ENCODE measurements at regions not wholly inside any gene's neighbourhood (a gene's known extent, or its start where the extent isn't known, plus 50 kb on each side); places are given as distances from the start of the nearest gene placed in this dataset.
"Not testable (repeated sequence)": the region's sequence is repeated elsewhere in the genome, so short reads cannot be mapped to it uniquely, and the experiment has no call there.

DNA sequence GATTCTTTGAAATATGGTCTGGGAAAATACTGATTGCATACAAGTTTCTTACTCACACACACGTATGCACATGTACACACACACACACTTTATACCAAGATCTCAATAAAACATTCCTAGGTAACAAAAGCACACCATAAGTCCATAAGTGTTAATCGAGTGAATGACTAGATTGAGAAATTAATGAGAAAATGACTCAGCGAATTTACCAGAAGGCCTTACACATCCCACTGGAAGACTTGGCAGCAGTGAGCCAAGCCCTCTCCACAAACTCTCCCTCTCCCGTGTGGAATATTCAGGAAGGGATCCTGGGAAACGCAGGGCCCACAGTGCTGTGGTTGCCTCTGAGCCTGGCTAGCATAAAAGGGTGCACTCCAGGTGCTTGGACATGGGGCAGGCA, 227.2 kb downstream of the LY86 start:
- ATAC-seq: no peak
- no peak for DNase-seq

DNA sequence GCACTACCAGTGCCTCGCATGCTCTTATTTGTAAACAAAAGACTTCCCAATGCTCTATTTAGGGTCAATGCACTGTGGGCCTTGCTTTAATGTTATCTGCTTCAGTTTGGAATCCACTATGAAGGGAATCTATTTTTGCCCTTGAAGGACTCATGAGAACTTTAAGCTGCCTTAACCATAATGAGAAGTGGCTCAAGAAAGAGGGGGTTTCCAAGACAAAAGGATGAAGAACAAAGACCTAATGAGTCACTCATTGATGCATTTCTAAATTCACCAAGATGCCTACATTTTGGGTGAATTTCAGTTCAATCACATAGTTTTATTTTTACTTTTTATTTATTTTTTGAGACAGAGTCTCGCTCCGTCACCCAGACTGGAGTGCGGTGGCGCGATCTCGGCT, 228.2 kb downstream of the LY86 start:
- ATAC-seq (no peak), DNase-seq (no peak)

DNA sequence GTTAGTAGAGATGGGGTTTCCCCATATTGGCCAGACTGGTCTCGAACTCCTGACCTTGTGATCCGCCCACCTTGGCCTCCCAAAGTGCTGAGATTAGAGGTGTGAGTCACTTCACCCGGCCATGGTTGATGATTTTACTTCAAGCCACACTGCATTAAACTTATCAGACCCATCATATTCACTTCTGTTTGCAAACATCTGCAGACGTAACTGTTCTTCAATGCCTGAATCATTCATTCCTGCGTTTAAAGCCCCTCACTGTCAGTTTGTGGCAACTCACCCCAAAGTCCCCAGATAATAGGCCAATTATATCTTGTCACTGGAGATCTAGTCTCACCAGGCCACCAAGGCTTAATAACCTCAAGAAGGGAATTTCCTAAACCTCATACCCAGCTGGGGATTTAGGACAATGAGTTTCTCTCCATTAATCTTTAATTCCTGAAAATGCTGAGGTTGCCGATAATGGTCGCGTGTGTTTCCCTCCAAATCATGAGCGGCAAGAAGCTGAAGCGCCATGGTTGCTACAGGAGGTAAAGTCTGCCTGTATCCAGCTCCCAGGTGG, 229.6 kb downstream of the LY86 start:
- ATAC-seq: no peak
- no peak for DNase-seq

DNA sequence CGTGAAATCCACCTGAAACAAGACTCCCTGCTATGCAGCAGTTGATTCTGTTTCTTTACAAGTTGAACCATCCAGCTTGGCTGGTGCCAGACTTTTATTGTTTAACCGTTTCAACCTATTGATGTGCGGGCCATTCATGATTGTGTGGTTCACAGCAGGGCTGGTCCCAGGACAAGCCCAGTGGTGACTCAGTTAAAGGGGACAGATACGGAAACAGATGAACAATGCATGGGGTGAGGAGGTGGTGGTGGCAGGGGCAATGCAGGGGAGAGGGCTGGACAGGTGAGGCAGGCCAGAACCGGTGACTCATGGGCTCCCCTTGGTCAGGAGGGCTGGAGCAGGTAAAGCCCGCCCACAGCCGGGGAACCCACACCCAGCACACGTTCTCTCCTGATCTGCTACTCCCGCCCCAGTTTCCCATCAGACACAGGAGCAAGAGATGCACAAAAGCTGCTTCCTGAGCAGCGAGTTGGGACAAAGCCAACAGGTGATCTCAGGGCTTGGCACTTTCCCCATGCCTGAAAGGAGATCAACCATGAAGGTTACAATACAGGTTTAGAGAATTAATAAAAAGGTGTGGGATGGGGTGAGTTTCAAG, 232.2 kb downstream of the LY86 start:
- DNase-seq: no peak
- no peak for ATAC-seq

DNA sequence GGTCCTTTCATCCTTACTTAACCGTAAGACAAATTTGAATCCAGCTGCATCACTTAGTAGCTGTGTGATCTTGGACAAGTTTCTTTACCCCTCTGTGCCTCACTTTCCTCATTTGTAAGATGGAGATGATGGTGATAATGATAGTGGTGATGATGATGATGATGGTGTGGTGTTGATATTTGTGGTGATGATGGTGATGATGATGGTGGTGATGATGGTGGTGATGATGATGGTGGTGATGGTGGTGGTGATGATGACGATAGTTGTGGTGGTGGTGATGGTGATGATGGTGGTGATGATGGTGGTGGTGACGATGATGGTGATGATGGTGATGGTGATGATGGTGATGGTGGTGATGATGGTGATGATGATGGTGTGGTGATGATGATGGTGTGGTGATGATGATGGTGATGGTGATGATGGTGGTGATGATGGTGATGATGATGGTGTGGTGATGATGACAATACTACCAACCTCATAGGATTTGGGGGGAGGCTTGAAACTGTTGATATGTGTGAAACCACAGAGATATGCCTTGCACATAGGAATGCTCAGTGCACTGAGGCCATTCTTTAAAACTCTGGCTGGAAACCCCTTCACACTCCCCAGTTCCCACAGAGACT, 233.2 kb downstream of the LY86 start:
- DNase-seq (no peak), ATAC-seq (no peak)

DNA sequence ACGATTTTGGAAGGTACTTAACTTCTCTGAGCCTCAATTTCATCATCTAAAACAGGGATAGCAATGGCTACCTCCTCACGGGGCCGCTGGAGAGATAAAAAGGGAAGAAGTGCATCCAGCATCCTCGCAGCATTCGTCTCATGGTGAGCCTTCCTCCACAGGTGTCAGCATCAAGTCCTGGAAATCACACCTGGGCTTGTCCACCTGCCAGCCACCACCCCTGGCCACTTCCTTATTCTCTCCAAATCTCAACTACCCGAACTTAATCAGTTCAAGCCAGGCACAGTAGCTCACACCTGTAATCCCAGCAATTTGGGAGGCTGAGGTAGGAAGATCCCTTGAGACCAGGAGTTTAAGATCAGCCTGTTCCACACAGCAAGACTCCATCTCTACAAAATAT, 234.5 kb downstream of the LY86 start:
- ATAC-seq (no peak), DNase-seq (no peak)

DNA sequence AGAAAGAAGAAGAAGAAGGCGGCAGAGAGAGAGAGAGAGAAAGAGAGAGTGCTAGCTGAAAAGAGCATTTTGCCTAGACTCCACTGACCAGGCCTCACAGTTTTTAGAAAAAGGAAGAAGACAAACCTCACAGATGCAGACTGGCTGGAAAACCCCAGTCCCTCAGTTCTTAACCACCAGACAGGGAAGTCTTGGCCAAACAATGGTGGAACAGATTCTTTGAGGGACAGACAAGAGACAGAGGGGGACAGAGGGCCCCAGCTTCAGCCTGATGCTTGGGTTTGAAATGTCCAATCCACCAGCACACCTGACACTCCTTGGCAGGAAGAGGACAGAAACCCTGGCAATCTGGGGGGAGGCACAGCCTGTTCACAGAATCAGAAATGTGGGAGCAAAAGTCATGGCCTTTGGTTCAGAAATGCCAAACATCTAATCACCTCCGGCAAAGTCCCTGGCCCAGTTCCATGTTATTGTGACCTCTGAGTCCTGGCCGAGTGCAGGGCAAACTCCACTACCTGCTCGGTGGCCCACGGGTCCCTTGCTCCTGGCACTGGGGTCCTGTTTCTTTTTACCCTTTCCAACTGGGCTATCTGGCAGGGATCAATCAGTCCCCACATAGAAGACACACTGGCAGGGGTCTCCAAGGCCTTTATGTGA, 235.2 kb downstream of the LY86 start:
- ATAC-seq: no peak
- DNase-seq: no peak

DNA sequence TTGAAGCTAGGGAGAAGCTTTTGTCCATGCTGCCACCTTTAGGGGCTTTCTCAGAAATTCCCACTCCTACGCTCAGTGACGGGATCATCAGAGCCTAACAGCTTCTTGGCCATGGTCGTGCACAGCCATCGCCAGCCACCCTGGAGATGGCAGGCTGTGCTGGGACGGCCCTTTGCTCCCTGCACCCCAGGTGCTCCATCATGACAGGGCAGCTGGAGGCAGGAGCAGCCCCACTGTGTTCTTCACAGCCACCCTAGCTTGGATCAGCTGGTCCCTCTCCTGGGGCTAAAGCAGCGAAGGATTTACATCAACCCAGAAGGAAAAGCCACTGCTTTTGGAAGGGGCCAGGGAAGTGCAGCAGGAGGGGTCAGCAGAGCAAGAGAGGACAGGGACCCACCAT, 235.9 kb downstream of the LY86 start:
- no peak for DNase-seq
- no peak for ATAC-seq

DNA sequence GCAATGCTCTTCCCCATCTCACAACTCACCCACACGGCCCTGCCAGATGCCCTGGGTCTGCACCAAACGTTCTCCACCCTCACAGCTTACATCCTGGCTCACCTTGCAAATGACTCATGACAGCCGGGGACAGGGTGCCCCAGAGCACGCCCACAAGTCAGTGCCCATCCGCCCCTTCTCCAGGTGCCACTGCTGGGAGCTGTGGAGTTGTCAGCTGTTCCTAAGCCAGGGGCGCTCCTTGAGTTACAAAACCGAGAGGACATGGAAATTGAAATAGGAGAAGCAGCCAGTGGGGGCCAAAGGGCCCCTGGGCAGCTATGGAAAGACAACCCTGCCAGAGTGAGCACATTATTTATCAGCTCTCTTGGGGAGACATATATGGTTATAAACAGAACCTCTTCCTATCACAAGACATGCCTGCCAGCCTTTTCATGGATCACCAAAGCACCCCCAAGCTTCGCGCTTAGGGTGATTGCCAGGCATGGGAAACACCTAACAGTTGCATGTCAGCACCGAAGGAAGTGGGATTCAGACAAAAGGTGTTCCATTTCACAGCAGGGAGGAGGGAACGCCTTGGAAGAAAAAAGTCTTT, 236.8 kb downstream of the LY86 start:
- DNase-seq: no peak
- no peak for ATAC-seq

DNA sequence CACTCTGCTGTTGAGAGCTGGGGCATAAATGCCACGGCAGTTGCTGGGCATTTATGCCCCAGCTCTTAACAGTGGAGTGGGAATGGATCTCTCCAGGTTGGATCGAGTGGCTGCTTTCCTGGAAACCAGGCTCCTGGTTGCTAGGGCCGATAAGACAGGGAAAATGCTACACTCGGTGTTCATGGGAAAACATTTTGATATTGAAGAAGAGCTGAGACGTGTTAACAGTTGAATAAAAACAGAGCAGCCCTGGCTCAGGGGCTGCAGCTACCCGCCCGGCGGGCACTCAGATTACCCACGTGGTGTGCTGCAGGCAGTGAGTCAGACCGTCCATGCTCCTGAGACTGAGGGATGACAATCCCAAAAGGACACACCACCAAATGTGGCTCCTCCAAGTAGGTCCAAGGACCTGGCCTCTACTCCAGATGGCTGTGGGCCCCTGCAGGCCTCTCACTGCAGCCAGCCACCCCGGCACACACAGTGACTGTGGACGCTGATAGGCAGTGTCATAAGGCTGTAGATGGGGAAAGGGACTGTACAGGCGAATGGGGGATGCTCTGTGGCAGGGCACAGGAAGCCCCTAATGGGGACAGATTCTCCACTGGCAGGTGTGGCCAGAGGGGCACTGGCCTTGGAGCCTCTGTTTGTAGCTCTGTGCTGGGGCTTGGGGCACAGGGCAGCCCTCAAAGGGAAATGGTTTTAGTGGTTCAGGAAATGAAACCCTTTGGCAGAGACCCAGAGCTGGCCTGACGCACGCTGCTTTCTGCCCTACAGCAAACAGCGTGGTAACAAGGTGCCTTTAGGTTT, 237.8 kb downstream of the LY86 start:
- ATAC-seq: peak; percentile 71
- no peak for DNase-seq

DNA sequence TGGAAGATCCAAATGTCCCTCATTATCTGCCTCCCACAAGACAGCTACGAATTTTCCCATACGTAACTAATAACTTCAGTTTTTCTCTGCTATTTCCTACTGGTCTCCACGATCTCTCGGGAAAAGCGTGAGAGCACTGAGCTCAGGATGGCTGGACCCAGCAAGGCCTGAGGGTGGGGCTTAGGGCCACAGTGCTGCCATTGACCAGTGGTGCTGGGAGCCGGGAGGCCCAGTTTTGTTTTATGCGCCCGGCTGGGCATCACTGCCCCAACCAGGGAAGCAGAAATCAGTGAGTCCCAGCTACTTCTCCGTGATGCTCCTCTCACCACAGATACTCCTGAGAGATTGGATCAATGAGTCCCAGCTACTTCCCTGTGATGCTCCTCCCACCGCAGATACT, 238.4 kb downstream of the LY86 start:
- ATAC-seq (no peak), DNase-seq (no peak)

DNA sequence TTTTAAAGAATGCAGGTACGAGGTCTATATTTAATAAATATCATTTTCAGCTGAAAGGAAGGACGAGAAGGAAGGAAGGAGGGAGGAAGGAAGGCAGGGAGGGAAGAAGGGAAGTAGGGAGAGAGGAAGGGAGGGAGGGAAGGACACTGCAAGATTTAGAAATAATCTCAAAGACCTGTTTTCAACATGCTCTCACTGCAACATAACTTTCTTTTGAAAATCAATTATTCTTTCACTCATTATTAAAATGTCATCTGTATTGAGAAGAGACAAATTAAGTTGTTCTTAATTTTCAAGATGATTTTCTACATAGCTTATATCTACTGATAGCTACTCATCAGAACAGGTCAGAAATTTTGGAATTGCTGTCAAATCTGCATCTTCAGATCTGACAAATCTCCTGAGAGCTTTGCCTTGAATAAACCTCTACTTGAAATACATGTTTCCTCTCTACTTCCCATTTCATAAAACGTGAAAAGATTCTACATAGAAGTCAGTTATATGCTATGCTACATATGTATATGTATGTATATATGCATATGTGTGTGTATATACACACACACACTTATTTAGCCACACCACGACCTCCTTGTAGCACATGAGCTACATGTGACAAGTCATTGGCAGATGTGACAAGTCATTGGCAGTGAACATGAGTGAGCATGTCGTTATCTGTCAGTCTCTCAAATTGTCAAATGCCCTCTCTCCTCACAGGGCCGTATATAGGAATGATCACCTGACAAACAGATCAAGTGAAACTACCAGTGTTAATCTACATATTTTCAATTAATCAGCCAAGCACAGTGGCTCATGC, 241.6 kb downstream of the LY86 start:
- DNase-seq (no peak), ATAC-seq (no peak)

DNA sequence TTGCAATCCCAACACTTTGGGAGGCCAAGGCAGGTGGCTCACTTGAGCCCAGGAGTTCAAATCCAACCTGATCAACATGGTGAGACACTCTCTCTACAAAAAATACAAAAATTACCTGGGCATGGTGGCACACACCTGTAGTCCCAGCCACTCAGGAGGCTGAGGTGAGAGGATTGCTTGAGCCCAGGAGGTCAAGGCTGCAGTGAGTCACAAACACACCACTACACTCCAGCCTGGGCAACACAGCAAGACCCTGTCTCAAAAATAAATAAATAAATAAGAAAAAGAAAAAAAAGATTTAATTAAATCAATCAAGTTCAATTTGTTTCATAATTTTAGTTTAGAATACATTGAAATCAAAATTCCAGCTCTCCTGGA, 242.2 kb downstream of the LY86 start:
- ATAC-seq, DNase-seq: not testable (repeated sequence)

DNA sequence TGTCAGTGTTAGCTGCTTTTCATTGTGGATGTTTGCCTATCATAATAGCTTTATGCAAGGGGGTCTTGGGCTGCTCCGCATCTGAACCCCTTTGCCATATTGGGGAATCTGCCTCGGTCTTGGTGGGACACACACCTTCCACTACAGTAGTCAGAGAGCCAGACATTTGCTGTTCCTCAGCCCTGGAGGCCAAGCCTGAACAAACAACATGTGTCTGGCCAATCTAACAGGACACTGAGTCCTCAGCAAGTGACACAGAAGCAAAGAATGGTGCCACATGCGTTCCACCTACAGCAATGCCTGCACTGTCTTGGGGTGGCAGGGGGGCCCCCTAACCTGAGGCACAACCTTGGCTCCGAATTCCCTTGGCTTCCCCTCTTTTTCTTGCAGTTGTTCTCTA, 243.9 kb downstream of the LY86 start:
- DNase-seq (no peak), ATAC-seq (no peak)

DNA sequence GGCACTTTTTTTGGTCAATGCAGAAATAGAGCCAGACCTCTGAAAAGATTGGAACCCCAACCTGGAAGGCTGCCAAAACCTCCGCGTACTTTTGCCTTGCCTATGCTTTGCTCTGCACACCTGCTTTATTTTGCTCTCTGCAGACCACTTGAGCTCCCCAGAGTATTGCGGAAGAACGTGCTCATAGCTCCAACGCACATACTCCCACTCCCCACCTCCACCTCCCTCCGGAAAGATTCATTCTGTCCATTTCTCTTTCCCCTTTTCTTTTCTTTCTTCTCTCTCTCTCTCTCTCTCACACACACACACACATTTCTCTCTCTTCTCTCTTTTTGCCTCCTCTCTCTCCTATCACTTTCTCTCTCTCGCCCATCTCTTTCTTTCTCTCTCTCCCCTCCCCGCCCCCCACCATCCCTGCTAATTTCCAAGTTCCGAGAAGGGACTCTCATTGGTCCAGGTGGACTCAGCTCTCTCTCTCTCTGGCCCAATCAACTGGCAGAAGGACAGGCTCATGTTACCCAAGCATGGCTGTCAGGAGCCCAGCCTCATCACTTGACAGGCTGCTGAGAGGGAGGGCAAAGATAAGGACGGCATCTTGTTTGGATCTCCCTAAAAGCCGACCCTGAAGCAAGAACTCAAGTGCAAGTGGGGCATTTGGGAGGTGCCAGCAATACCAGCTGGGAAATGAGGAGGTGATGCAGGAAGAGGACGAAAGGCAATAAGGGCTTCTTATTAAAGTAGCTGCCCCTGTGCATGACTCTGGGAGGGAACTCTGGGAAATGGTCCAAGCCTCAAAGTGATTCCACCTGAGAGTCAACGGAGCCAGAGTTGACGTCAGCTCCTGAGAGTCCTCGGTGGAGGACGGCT, 246.1 kb downstream of the LY86 start:
- DNase-seq: no peak
- ATAC-seq: no peak

DNA sequence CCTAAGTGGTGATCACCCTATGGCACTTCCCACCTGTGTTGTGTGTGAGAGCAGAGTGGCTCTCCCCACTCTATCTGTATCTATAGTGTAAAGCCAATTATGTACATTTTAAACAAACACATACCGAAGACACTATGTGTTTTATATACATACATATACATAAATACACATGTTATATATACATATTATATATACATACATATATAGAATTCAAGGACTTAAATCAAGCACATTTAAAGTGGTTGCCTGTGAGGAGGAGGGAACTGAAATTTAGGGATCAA, 246.6 kb downstream of the LY86 start:
- ATAC-seq (no peak), DNase-seq (no peak)

DNA sequence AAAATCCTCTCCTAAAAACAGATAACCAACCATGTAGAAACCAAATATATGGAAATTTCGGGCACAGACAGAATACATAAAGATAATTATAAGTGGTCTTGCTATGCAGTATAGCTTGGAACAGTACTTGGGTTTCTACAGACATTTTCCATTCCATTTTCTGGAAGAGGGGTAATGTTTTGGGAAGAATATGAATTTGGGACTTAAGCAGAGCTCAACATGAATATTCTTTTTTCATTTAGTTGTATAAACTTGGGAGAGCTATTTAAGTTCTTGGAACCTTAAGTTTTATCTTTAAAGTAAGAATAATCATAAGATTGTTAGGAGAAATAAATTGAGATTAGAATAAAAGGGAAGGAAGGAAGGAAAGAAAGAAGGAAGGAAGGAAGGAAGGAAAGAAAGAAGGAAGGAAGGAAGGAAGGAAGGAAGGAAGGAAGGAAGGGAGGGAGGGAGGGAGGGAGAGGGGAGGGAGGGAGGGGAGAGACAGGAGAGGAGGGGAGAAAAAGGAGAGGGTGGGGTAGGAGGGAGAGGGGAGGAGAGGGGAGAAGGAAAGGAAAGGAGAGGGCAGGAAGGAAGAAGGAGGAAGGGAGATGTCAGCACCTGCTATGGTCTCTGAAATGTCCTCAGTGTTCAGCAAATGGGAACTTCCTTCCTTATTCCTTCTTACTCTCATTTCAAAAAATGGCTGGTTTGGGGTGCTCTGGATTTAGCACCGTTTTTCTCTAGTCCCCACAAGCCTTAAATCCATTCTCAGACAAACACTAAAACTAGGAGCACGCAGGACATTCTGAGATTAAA, 248.3 kb downstream of the LY86 start:
- DNase-seq: no peak
- ATAC-seq: no peak

DNA sequence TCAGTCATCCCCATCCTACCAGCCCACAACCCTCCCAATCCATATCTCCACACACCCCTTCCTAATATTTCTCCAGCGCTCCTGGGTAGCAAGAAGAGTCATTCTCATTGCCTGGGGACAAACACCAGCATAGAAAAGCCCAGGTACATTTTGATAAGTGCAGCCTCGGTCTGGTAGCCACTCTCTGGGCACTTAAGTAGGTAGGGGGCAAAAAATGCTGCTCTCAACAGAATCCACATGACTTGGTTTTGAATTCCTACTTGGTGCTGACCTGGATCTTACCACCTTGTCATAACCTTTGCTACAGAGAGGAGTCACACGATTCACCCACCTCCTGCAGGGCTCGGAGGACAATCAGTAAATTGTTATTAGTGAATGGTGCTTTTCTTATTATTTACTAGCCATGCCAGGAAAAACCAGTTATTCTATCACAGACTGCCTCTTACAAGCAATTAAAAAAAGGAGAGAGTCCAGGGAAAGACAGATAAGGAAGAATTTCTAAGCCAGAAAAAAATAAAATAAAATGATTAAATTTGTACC, 249.1 kb downstream of the LY86 start:
- no peak for ATAC-seq
- no peak for DNase-seq

DNA sequence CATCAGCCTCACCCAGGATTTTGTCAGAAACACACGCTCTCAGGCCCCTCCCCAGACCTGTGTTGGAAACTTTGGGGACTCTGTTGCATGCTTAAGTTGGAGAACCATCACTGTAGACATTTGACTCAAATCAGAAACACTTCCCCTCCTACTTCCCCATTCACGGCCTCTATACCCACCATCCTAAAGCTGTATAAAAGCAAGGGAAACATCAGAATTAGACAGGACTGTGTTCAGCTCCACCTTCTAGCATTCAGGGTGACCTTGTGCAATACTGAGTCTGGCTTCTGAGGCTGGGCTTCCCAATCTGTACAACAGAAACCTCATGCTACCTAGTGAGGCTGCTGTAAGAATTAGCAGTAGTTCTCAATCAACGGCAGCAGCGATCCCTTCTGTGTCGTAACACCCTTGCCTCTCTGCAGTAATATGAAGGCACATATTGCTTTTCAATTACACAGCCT, 252.3 kb downstream of the LY86 start:
- DNase-seq (no peak), ATAC-seq (no peak)

DNA sequence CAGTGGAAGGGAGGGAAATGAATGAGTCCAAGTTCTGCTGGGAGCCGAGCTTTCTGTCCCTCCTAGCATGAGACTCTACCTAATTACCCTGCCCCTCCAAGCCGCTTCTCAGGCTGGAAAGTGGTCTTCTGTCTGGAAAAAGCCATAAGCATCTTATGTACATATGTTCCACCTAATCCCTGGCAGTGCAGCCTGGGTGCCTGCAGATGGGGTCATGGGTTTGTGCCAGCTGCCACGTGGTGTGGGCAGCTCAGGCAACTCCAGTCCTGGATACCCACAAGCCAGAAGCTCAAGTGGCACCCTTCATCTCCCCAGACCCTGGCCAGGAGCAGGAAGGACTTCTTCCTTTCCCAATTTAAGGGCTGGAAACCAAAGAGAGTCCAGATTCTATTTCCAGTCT, 253.1 kb downstream of the LY86 start:
- no peak for DNase-seq
- ATAC-seq: no peak
